ENCODE measurements at regions not wholly inside any gene's neighbourhood (a gene's known extent, or its start where the extent isn't known, plus 50 kb on each side); places are given as distances from the start of the nearest gene placed in this dataset.

DNA sequence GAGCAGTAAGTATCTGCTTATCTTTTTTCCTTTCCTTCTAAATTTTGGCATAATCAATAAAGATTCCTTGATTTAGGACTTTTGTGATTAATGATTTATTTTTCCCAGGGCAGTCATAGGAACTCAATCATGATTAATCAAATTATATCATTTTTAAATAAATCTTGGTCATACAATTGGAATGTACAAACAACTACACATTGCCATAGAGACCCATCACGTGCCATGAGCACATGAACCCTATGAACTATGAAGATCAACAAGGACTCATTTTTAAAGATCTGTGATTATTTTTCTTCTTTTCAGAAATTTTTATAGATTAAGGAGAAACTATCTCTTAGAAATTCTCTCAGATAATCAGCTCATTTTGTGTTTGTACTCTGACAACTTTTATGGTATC, 622.4 kb downstream of the BCKDHB start:
- no peaks in the 10 kb centered on the region for H3K27me3 Mint-ChIP-seq (ENCODE audit: low read depth)
- H3K27ac Mint-ChIP-seq: no peak overlapping the region
- ChIA-PET CTCF (no interaction called here), POLR2A (no interaction called here)
- H3K9me3 Mint-ChIP-seq: no peaks in the 10 kb centered on the region
- no peaks in the 10 kb centered on the region for H3K4me1 Mint-ChIP-seq
- H3K4me3 Mint-ChIP-seq: no peak overlapping the region
- ATAC-seq: no peak
- no peaks in the 10 kb centered on the region for H3K36me3 Mint-ChIP-seq
- DNase-seq (ENCODE audit: low spot score): no peak
- TF ChIP-seq, protein P1, sequence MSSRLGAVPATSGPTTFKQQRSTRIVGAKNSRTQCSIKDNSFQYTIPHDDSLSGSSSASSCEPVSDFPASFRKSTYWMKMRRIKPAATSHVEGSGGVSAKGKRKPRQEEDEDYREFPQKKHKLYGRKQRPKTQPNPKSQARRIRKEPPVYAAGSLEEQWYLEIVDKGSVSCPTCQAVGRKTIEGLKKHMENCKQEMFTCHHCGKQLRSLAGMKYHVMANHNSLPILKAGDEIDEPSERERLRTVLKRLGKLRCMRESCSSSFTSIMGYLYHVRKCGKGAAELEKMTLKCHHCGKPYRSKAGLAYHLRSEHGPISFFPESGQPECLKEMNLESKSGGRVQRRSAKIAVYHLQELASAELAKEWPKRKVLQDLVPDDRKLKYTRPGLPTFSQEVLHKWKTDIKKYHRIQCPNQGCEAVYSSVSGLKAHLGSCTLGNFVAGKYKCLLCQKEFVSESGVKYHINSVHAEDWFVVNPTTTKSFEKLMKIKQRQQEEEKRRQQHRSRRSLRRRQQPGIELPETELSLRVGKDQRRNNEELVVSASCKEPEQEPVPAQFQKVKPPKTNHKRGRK (CRISPR knock-in tag; IDR thresholded peaks at IDR 0.05; ENCODE audit: borderline replicate concordance): no peak
- no peak for TF ChIP-seq ZNF121 (CRISPR knock-in tag; IDR thresholded peaks at IDR 0.05)
- TF ChIP-seq, protein P2, sequence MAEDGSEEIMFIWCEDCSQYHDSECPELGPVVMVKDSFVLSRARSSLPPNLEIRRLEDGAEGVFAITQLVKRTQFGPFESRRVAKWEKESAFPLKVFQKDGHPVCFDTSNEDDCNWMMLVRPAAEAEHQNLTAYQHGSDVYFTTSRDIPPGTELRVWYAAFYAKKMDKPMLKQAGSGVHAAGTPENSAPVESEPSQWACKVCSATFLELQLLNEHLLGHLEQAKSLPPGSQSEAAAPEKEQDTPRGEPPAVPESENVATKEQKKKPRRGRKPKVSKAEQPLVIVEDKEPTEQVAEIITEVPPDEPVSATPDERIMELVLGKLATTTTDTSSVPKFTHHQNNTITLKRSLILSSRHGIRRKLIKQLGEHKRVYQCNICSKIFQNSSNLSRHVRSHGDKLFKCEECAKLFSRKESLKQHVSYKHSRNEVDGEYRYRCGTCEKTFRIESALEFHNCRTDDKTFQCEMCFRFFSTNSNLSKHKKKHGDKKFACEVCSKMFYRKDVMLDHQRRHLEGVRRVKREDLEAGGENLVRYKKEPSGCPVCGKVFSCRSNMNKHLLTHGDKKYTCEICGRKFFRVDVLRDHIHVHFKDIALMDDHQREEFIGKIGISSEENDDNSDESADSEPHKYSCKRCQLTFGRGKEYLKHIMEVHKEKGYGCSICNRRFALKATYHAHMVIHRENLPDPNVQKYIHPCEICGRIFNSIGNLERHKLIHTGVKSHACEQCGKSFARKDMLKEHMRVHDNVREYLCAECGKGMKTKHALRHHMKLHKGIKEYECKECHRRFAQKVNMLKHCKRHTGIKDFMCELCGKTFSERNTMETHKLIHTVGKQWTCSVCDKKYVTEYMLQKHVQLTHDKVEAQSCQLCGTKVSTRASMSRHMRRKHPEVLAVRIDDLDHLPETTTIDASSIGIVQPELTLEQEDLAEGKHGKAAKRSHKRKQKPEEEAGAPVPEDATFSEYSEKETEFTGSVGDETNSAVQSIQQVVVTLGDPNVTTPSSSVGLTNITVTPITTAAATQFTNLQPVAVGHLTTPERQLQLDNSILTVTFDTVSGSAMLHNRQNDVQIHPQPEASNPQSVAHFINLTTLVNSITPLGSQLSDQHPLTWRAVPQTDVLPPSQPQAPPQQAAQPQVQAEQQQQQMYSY (CRISPR knock-in tag; IDR thresholded peaks at IDR 0.05): no peak
- no peak for TF ChIP-seq ZNF263 (CRISPR knock-in tag; IDR thresholded peaks at IDR 0.05; ENCODE audit: low read depth)
- no peak for TF ChIP-seq IRF2 (CRISPR knock-in tag; IDR thresholded peaks at IDR 0.05; ENCODE audit: borderline replicate concordance, low read depth)
- no peak for TF ChIP-seq TP53 (CRISPR knock-in tag; IDR thresholded peaks at IDR 0.05)
- no peak for TF ChIP-seq MYBL2 (CRISPR knock-in tag; IDR thresholded peaks at IDR 0.05)
- TF ChIP-seq ZNF416 (CRISPR knock-in tag; IDR thresholded peaks at IDR 0.05): no peak
- TF ChIP-seq PRRX2 (CRISPR knock-in tag; IDR thresholded peaks at IDR 0.05): no peak

DNA sequence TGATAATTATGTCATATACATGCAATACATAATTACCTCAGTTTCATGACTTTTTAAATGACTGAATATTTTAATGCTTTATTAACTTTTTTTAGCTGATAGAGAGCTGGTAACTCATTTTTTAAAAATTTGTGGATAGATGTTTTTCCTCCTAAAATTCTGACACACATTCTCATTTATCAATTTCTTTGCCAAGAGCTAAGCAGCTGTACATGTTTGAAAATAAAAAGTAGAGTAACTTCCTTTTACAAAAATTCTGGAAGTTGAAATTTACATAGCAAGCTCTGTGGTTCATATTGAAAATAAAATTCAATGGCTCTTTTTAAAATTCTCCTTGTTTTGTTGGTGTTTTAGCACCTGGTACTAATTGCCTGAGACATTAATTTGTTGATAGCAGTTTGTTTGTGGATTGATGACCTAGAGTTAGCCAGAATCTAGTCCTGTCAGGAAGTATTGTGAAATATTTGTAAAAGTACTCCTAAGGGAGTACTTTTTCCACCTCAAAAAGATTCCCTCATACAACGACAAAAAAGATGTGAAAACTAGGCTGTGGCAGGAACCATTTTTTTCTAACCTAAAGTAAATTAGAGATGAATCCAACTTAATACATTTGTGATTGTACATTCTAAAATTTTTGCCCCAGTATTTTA, 621.8 kb downstream of the BCKDHB start:
- no peaks in the 10 kb centered on the region for H3K9me3 Mint-ChIP-seq
- H3K36me3 Mint-ChIP-seq: no peaks in the 10 kb centered on the region
- ChIA-PET CTCF (no interaction called here), POLR2A (no interaction called here)
- no peak overlapping the region for H3K27ac Mint-ChIP-seq
- H3K27me3 Mint-ChIP-seq (ENCODE audit: low read depth): no peaks in the 10 kb centered on the region
- no peaks in the 10 kb centered on the region for H3K4me1 Mint-ChIP-seq
- no peak for DNase-seq (ENCODE audit: low spot score)
- no peak for ATAC-seq
- H3K4me3 Mint-ChIP-seq: no peak overlapping the region
- TF ChIP-seq MYBL2 (CRISPR knock-in tag; IDR thresholded peaks at IDR 0.05): no peak
- no peak for TF ChIP-seq SMAD3 (CRISPR knock-in tag; IDR thresholded peaks at IDR 0.05; ENCODE audit: borderline replicate concordance)
- TF ChIP-seq ZNF121 (CRISPR knock-in tag; IDR thresholded peaks at IDR 0.05): no peak
- no peak for TF ChIP-seq JUN (CRISPR knock-in tag; IDR thresholded peaks at IDR 0.05)
- TF ChIP-seq IRF2 (CRISPR knock-in tag; IDR thresholded peaks at IDR 0.05; ENCODE audit: borderline replicate concordance, low read depth): no peak
- TF ChIP-seq ZBTB21 (CRISPR knock-in tag; IDR thresholded peaks at IDR 0.05; ENCODE audit: borderline replicate concordance): no peak
- TF ChIP-seq, protein P3, sequence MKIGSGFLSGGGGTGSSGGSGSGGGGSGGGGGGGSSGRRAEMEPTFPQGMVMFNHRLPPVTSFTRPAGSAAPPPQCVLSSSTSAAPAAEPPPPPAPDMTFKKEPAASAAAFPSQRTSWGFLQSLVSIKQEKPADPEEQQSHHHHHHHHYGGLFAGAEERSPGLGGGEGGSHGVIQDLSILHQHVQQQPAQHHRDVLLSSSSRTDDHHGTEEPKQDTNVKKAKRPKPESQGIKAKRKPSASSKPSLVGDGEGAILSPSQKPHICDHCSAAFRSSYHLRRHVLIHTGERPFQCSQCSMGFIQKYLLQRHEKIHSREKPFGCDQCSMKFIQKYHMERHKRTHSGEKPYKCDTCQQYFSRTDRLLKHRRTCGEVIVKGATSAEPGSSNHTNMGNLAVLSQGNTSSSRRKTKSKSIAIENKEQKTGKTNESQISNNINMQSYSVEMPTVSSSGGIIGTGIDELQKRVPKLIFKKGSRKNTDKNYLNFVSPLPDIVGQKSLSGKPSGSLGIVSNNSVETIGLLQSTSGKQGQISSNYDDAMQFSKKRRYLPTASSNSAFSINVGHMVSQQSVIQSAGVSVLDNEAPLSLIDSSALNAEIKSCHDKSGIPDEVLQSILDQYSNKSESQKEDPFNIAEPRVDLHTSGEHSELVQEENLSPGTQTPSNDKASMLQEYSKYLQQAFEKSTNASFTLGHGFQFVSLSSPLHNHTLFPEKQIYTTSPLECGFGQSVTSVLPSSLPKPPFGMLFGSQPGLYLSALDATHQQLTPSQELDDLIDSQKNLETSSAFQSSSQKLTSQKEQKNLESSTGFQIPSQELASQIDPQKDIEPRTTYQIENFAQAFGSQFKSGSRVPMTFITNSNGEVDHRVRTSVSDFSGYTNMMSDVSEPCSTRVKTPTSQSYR (CRISPR knock-in tag; IDR thresholded peaks at IDR 0.05): no peak
- TF ChIP-seq PRRX2 (CRISPR knock-in tag; IDR thresholded peaks at IDR 0.05): no peak
- TF ChIP-seq, protein P4, sequence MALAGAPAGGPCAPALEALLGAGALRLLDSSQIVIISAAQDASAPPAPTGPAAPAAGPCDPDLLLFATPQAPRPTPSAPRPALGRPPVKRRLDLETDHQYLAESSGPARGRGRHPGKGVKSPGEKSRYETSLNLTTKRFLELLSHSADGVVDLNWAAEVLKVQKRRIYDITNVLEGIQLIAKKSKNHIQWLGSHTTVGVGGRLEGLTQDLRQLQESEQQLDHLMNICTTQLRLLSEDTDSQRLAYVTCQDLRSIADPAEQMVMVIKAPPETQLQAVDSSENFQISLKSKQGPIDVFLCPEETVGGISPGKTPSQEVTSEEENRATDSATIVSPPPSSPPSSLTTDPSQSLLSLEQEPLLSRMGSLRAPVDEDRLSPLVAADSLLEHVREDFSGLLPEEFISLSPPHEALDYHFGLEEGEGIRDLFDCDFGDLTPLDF (CRISPR knock-in tag; IDR thresholded peaks at IDR 0.05): no peak
- TF ChIP-seq NFYB (CRISPR knock-in tag; conservative IDR thresholded peaks at IDR 0.05; ENCODE audit: low read depth): no peak
- TF ChIP-seq, protein P5, sequence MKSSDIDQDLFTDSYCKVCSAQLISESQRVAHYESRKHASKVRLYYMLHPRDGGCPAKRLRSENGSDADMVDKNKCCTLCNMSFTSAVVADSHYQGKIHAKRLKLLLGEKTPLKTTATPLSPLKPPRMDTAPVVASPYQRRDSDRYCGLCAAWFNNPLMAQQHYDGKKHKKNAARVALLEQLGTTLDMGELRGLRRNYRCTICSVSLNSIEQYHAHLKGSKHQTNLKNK (CRISPR knock-in tag; IDR thresholded peaks at IDR 0.05): no peak
- no peak for TF ChIP-seq SP1 (CRISPR knock-in tag; conservative IDR thresholded peaks at IDR 0.05)
- TF ChIP-seq HMGA2 (CRISPR knock-in tag; IDR thresholded peaks at IDR 0.05): no peak
- no peak for TF ChIP-seq JAZF1 (CRISPR knock-in tag; IDR thresholded peaks at IDR 0.05)
- TF ChIP-seq, protein P6, sequence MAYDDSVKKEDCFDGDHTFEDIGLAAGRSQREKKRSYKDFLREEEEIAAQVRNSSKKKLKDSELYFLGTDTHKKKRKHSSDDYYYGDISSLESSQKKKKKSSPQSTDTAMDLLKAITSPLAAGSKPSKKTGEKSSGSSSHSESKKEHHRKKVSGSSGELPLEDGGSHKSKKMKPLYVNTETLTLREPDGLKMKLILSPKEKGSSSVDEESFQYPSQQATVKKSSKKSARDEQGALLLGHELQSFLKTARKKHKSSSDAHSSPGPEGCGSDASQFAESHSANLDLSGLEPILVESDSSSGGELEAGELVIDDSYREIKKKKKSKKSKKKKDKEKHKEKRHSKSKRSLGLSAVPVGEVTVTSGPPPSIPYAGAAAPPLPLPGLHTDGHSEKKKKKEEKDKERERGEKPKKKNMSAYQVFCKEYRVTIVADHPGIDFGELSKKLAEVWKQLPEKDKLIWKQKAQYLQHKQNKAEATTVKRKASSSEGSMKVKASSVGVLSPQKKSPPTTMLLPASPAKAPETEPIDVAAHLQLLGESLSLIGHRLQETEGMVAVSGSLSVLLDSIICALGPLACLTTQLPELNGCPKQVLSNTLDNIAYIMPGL (CRISPR knock-in tag; IDR thresholded peaks at IDR 0.05): no peak
- TF ChIP-seq, protein P7, sequence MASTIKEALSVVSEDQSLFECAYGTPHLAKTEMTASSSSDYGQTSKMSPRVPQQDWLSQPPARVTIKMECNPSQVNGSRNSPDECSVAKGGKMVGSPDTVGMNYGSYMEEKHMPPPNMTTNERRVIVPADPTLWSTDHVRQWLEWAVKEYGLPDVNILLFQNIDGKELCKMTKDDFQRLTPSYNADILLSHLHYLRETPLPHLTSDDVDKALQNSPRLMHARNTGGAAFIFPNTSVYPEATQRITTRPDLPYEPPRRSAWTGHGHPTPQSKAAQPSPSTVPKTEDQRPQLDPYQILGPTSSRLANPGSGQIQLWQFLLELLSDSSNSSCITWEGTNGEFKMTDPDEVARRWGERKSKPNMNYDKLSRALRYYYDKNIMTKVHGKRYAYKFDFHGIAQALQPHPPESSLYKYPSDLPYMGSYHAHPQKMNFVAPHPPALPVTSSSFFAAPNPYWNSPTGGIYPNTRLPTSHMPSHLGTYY (CRISPR knock-in tag; IDR thresholded peaks at IDR 0.05): no peak
- no peak for TF ChIP-seq GABPB1 (CRISPR knock-in tag; IDR thresholded peaks at IDR 0.05)

Data from WTC11 (cell line).